Fibroblast of lung (primary cell): ENCODE measurements at regions not wholly inside any gene's neighbourhood (a gene's known extent, or its start where the extent isn't known, plus 50 kb on each side); places are given as distances from the start of the nearest gene placed in this dataset.

Experiments used
- EZH2 ChIP-seq: IDR thresholded peaks from 2 replicates; pipeline ENCODE4 v1.5.1; 2012; ENCODE audit warnings: low read length, control low read depth, mild to moderate bottlenecking; ENCODE audit errors: missing control alignments
- TF ChIP-seq, protein P1 (sequence below), 2 donors: IDR thresholded peaks in 1 of 2; conservative IDR thresholded peaks in 1 of 2; 1 replicate in 1 of 2; 2 replicates in 1 of 2; pipeline ENCODE4 v1.5.1; 2011 to 2012; ENCODE audit warnings: low read length in 2 of 2, control low read depth in 1 of 2, inconsistent platforms in 1 of 2, low read depth in 1 of 2, mild to moderate bottlenecking in 1 of 2

DNA sequence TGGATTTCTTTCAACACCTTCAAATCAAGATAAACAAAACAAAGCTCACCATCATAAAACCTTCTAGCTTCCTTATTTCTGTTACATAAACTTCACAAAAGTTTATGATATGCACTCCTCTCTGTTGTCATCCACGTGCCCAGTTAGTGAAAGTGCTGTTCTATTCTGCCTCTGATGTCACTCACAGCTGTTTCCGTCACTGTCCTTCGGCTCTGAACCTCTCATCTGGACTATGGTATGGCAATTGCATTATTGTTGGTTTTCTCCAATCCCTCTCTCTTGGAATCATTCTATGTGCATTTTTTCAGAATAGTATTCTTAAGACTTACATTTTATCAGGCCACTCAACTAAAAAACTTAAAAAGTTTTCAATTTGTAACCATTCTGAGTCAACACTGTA is 264.2 kb upstream of the DAPK1 start:
- TF ChIP-seq, protein P1, sequence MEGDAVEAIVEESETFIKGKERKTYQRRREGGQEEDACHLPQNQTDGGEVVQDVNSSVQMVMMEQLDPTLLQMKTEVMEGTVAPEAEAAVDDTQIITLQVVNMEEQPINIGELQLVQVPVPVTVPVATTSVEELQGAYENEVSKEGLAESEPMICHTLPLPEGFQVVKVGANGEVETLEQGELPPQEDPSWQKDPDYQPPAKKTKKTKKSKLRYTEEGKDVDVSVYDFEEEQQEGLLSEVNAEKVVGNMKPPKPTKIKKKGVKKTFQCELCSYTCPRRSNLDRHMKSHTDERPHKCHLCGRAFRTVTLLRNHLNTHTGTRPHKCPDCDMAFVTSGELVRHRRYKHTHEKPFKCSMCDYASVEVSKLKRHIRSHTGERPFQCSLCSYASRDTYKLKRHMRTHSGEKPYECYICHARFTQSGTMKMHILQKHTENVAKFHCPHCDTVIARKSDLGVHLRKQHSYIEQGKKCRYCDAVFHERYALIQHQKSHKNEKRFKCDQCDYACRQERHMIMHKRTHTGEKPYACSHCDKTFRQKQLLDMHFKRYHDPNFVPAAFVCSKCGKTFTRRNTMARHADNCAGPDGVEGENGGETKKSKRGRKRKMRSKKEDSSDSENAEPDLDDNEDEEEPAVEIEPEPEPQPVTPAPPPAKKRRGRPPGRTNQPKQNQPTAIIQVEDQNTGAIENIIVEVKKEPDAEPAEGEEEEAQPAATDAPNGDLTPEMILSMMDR (conservative IDR thresholded peaks at IDR 0.05 in 1 of 2, IDR thresholded peaks at IDR 0.05 in 1 of 2; ENCODE audit: low read depth in 1 of 2, low read length in 2 of 2), result no peak
- TF ChIP-seq EZH2, result no peak
